HG03342 (cell line): ENCODE measurements at regions not wholly inside any gene's neighbourhood (a gene's known extent, or its start where the extent isn't known, plus 50 kb on each side); places are given as distances from the start of the nearest gene placed in this dataset.

Experiments
- ATAC-seq: cut with Tn5 transposase; IDR thresholded peaks from one replicate; pipeline ENCODE4 v1.9.1; 2021; ENCODE audit warnings: mild to moderate bottlenecking, moderate library complexity; ENCODE audit not compliant: unreplicated experiment

DNA sequence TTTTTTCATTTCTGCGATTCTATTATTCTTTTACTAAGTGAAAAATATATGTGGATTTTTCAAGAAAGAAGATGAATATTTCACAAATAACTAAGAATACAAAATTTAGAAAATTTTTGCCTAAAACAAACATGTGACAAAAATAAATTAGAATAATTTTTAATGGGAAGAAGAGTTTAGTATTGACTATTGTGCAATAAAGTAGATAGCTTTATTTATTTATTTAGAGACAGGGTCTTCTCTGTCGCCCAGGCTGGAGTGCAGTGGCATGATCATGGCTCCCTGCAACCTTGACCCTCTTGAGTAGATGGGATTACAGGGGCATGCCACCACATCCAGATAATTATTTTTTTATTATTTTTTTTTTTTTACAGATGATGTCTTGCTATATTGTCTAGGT, 95.3 kb upstream of the PAQR3 start:
- no peak for ATAC-seq

GRCh38 chr4:79030973-79031372, 91.7 kb upstream of the PAQR3 start:
- ATAC-seq, result no peak

DNA sequence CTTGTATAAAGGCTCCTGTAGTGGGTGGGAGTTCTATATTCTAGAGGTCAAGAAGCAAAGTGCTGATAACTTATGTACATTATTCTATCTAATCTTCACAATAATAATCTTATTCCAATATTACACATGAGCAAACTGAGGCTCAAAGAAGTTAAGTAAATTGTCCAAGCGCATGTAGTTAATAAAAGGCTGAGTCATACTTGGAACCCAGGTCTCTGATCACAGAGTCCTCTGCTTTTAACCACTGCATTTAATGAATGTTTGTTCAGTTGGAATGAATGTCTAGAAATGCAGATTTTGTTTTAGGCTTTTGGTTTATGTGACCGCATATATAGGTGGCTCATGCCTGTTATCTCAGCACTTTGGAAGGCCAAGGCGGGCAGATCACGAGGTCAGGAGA, 88.4 kb upstream of the PAQR3 start:
- no peak for ATAC-seq

- no peak for ATAC-seq
Observed at GRCh38 chr4:79025170-79025569, 85.9 kb upstream of the PAQR3 start.

GRCh38 chr4:79023799-79024770, 84.8 kb upstream of the PAQR3 start:
- ATAC-seq, result no peak

- ATAC-seq, result no peak
Observed at GRCh38 chr4:79022529-79022928, 83.3 kb upstream of the PAQR3 start.

DNA sequence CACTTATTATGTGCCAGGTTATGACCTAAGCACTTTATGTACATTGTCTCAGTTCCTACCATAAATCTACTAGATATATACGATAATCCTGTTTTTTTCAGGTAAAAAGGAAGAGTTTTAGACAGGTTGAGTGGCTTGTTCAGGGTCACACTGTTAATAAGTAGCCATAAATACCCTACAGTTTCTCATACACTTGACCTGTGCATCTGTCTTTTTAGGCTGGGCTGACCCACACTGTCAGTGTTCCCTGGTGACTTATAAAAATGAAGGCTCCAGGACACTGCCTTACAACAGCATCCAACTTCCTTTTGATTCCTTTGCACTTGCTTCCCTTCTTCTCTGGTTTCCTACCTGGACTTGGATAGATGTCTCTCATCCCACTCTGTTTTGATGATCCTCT, 78.2 kb upstream of the PAQR3 start:
- no peak for ATAC-seq

DNA sequence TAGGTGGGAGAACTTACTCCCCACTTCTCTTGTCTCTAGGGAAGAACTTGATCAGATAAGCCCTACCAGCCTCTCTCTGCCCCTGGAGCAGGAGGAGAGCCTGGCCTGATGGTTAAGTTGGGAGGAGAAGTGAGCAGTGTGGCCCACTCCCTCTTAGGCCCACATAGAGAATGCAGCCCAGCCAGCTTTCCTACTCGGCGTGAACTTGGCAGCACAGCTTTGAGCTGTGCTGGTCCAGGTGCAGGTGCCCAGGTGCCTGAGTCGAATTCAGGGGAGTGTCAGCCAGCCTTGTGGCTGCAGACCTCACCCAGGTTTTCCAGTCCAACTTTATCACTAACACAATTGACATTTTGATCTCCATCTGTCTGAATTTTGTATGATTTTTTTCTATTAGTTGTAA, 77.6 kb upstream of the PAQR3 start:
- no peak for ATAC-seq

- no peak for ATAC-seq
Observed at GRCh38 chr4:79015411-79015810, 76.2 kb upstream of the PAQR3 start.

DNA sequence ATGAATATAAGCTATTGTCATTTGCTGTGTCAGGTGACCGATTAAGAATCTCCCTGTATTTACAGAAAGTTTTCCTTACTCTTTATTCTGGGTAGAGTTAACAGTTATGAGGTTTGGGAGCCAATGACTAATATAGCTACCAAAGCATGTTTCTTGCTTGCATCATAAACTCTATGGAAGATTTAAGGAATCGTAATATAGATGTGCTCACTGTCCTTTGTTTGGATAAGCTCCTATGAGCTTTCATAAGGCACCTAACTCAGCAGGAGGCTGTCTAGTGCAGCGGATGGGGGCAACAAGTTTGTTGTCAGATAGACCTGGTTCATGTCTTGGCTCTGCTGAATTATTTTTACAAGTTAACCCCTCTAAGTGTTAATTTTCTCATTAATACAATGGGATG, 75.0 kb upstream of the PAQR3 start:
- ATAC-seq, result no peak

GRCh38 chr4:79013756-79014155, 74.5 kb upstream of the PAQR3 start:
- no peak for ATAC-seq

- no peak for ATAC-seq
Observed at GRCh38 chr4:78990938-78991810, 51.9 kb upstream of the PAQR3 start.

DNA sequence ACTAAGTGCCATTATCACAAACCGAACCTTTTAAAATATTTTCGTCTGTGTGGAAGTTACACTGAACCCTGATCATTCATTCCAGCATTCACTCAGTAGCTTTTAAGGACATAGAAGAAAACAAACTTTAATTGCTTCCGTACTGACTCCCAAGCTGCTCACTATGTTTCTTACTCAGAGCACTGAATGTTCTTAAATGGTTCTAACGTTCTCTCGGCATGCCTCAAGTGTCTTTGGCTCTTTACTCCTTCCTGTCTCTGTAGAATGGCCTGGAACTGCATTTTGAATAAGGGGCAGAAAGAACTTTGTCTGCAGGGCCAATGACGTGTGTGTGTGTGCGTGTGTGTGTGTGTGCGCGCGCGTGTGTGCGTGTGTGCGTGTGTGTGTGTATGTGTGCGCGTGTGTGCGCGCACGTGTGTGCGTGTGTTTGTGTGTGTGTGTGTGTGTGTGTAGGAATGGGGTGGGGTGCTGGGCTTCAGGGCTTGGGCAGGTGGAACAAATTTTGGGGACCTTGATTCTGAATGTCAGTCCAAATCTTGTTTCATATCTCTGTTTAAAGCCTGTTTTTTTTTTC, 50.5 kb upstream of the PAQR3 start:
- ATAC-seq, result no peak
